ENCODE measurements at regions not wholly inside any gene's neighbourhood (a gene's known extent, or its start where the extent isn't known, plus 50 kb on each side); places are given as distances from the start of the nearest gene placed in this dataset.

- H4K8ac ChIP-seq (ENCODE audit: low read depth, low read length) = no peak overlapping the region
Observed at GRCh38 chr6:126824226-126824625, 294.2 kb upstream of the RSPO3 start.

GRCh38 chr6:126824815-126825214, 293.7 kb upstream of the RSPO3 start:
- H3K18ac ChIP-seq (ENCODE audit: low read length) = no peak overlapping the region
- H2BK120ac ChIP-seq (ENCODE audit: low read depth, low read length) = no peak overlapping the region
- no peak overlapping the region for H3K4me3 ChIP-seq (ENCODE audit: low read length in 2 of 2)
- H3K14ac ChIP-seq (ENCODE audit: low read length) = no peak overlapping the region
- no peak overlapping the region for H2AK5ac ChIP-seq (ENCODE audit: low read depth, low read length)
- no peak overlapping the region for H2BK12ac ChIP-seq (ENCODE audit: low read length)
- H4K8ac ChIP-seq (ENCODE audit: low read depth, low read length) = no peak overlapping the region
- no peak overlapping the region for H3K9ac ChIP-seq (ENCODE audit: low read depth, low read length, poor library complexity)
- no peak overlapping the region for H3K4me2 ChIP-seq (ENCODE audit: insufficient read depth, low read length, poor library complexity, severe bottlenecking)
- no peaks in the 10 kb centered on the region for H3K9me3 ChIP-seq (replicated peaks in 1 of 2; ENCODE audit: control insufficient read depth in 2 of 2, insufficient read depth in 1 of 2, low read depth in 1 of 2, low read length in 2 of 2)
- no peaks in the 10 kb centered on the region for H3K79me1 ChIP-seq (ENCODE audit: low read depth, low read length)
- WGBS, 2 donors (ENCODE audit: extremely low coverage in 2 of 2, insufficient read length in 2 of 2, insufficient replicate concordance in 1 of 2) = no CpG with 5 or more reads among the region's 2 CpGs
- no peak overlapping the region for H2BK5ac ChIP-seq (ENCODE audit: low read length)
- no peak overlapping the region for H3K4ac ChIP-seq (ENCODE audit: low read length)
- no peak overlapping the region for H2AFZ ChIP-seq (ENCODE audit: low read length)
- H3K23ac ChIP-seq (ENCODE audit: low read depth, low read length, poor library complexity) = no peak overlapping the region
- no peak overlapping the region for H2BK15ac ChIP-seq (ENCODE audit: low read length)
- peaks cover 0 to 3% of the 10 kb centered on the region in 2 donors for H3K4me1 ChIP-seq (ENCODE audit: control insufficient read depth in 2 of 2, insufficient read depth in 1 of 2, low read depth in 1 of 2, low read length in 2 of 2)
- no peaks in the 10 kb centered on the region for H3K27me3 ChIP-seq (ENCODE audit: control insufficient read depth in 3 of 3, insufficient read depth in 3 of 3, low read depth in 1 of 3, low read length in 3 of 3)
- no peak for DNase-seq (ENCODE audit: low spot score)
- H4K91ac ChIP-seq (ENCODE audit: low read depth, low read length, poor library complexity) = no peak overlapping the region
- H3K36me3 ChIP-seq (replicated peaks in 1 of 2; ENCODE audit: control insufficient read depth in 2 of 2, insufficient read depth in 2 of 2, low read length in 2 of 2) = no peaks in the 10 kb centered on the region
- H3K27ac ChIP-seq (replicated peaks; ENCODE audit: low read length) = no peak overlapping the region

More at GRCh38 chr6:126824226-126824625, 294.2 kb upstream of the RSPO3 start:
- no peak overlapping the region for H3K23ac ChIP-seq (ENCODE audit: low read depth, low read length, poor library complexity)
- H2AFZ ChIP-seq (ENCODE audit: low read length) = no peak overlapping the region
- H3K27ac ChIP-seq (replicated peaks; ENCODE audit: low read length) = no peak overlapping the region
- no peak overlapping the region for H3K4me2 ChIP-seq (ENCODE audit: insufficient read depth, low read length, poor library complexity, severe bottlenecking)
- WGBS, 2 donors (ENCODE audit: extremely low coverage in 2 of 2, insufficient read length in 2 of 2, insufficient replicate concordance in 1 of 2) = no CpG with 5 or more reads among the region's 2 CpGs
- H3K4me3 ChIP-seq (ENCODE audit: low read length in 2 of 2) = no peak overlapping the region
- H4K91ac ChIP-seq (ENCODE audit: low read depth, low read length, poor library complexity) = no peak overlapping the region
- peaks cover 0 to 3% of the 10 kb centered on the region in 2 donors for H3K4me1 ChIP-seq (ENCODE audit: control insufficient read depth in 2 of 2, insufficient read depth in 1 of 2, low read depth in 1 of 2, low read length in 2 of 2)
- no peak overlapping the region for H3K4ac ChIP-seq (ENCODE audit: low read length)
- no peak overlapping the region for H3K9ac ChIP-seq (ENCODE audit: low read depth, low read length, poor library complexity)
- H3K18ac ChIP-seq (ENCODE audit: low read length) = no peak overlapping the region
- H2AK5ac ChIP-seq (ENCODE audit: low read depth, low read length) = no peak overlapping the region
- no peak for DNase-seq (ENCODE audit: low spot score)
- no peaks in the 10 kb centered on the region for H3K36me3 ChIP-seq (replicated peaks in 1 of 2; ENCODE audit: control insufficient read depth in 2 of 2, insufficient read depth in 2 of 2, low read length in 2 of 2)
- no peak overlapping the region for H3K14ac ChIP-seq (ENCODE audit: low read length)
- no peaks in the 10 kb centered on the region for H3K27me3 ChIP-seq (ENCODE audit: control insufficient read depth in 3 of 3, insufficient read depth in 3 of 3, low read depth in 1 of 3, low read length in 3 of 3)
- H2BK12ac ChIP-seq (ENCODE audit: low read length) = no peak overlapping the region
- no peaks in the 10 kb centered on the region for H3K79me1 ChIP-seq (ENCODE audit: low read depth, low read length)
- H3K9me3 ChIP-seq (replicated peaks in 1 of 2; ENCODE audit: control insufficient read depth in 2 of 2, insufficient read depth in 1 of 2, low read depth in 1 of 2, low read length in 2 of 2) = no peaks in the 10 kb centered on the region
- no peak overlapping the region for H2BK120ac ChIP-seq (ENCODE audit: low read depth, low read length)
- H2BK15ac ChIP-seq (ENCODE audit: low read length) = no peak overlapping the region
- H2BK5ac ChIP-seq (ENCODE audit: low read length) = no peak overlapping the region

- H3K18ac ChIP-seq (ENCODE audit: low read length) = no peak overlapping the region
- no peak overlapping the region for H3K27ac ChIP-seq (replicated peaks; ENCODE audit: low read length)
- H2BK12ac ChIP-seq (ENCODE audit: low read length) = no peak overlapping the region
- H3K4me1 ChIP-seq (ENCODE audit: control insufficient read depth in 2 of 2, insufficient read depth in 1 of 2, low read depth in 1 of 2, low read length in 2 of 2) = peaks cover 0 to 3% of the 10 kb centered on the region in 2 donors
- no peak overlapping the region for H3K4ac ChIP-seq (ENCODE audit: low read length)
- no peak overlapping the region for H2BK5ac ChIP-seq (ENCODE audit: low read length)
- H2AK5ac ChIP-seq (ENCODE audit: low read depth, low read length) = no peak overlapping the region
- no peak overlapping the region for H2AFZ ChIP-seq (ENCODE audit: low read length)
- no CpG with 5 or more reads among the region's 1 CpG for WGBS, 2 donors (ENCODE audit: extremely low coverage in 2 of 2, insufficient read length in 2 of 2, insufficient replicate concordance in 1 of 2)
- no peaks in the 10 kb centered on the region for H3K79me1 ChIP-seq (ENCODE audit: low read depth, low read length)
- H3K27me3 ChIP-seq (ENCODE audit: control insufficient read depth in 3 of 3, insufficient read depth in 3 of 3, low read depth in 1 of 3, low read length in 3 of 3) = no peaks in the 10 kb centered on the region
- H2BK15ac ChIP-seq (ENCODE audit: low read length) = no peak overlapping the region
- no peak overlapping the region for H3K4me2 ChIP-seq (ENCODE audit: insufficient read depth, low read length, poor library complexity, severe bottlenecking)
- H3K23ac ChIP-seq (ENCODE audit: low read depth, low read length, poor library complexity) = no peak overlapping the region
- H3K36me3 ChIP-seq (replicated peaks in 1 of 2; ENCODE audit: control insufficient read depth in 2 of 2, insufficient read depth in 2 of 2, low read length in 2 of 2) = no peaks in the 10 kb centered on the region
- no peak overlapping the region for H4K91ac ChIP-seq (ENCODE audit: low read depth, low read length, poor library complexity)
- H3K14ac ChIP-seq (ENCODE audit: low read length) = no peak overlapping the region
- no peak overlapping the region for H4K8ac ChIP-seq (ENCODE audit: low read depth, low read length)
- DNase-seq (ENCODE audit: low spot score) = no peak
- H2BK120ac ChIP-seq (ENCODE audit: low read depth, low read length) = no peak overlapping the region
- no peak overlapping the region for H3K9ac ChIP-seq (ENCODE audit: low read depth, low read length, poor library complexity)
- H3K4me3 ChIP-seq (ENCODE audit: low read length in 2 of 2) = no peak overlapping the region
- H3K9me3 ChIP-seq (replicated peaks in 1 of 2; ENCODE audit: control insufficient read depth in 2 of 2, insufficient read depth in 1 of 2, low read depth in 1 of 2, low read length in 2 of 2) = no peaks in the 10 kb centered on the region
Observed at GRCh38 chr6:126826166-126826714, 292.2 kb upstream of the RSPO3 start.

- no peak overlapping the region for H4K8ac ChIP-seq (ENCODE audit: low read depth, low read length)
- H3K79me1 ChIP-seq (ENCODE audit: low read depth, low read length) = no peaks in the 10 kb centered on the region
- no peaks in the 10 kb centered on the region for H3K27me3 ChIP-seq (ENCODE audit: control insufficient read depth in 3 of 3, insufficient read depth in 3 of 3, low read depth in 1 of 3, low read length in 3 of 3)
- no peak overlapping the region for H3K18ac ChIP-seq (ENCODE audit: low read length)
- H2BK120ac ChIP-seq (ENCODE audit: low read depth, low read length) = no peak overlapping the region
- H3K36me3 ChIP-seq (replicated peaks in 1 of 2; ENCODE audit: control insufficient read depth in 2 of 2, insufficient read depth in 2 of 2, low read length in 2 of 2) = no peaks in the 10 kb centered on the region
- no peak overlapping the region for H4K91ac ChIP-seq (ENCODE audit: low read depth, low read length, poor library complexity)
- no peak overlapping the region for H3K27ac ChIP-seq (replicated peaks; ENCODE audit: low read length)
- no peak overlapping the region for H3K9ac ChIP-seq (ENCODE audit: low read depth, low read length, poor library complexity)
- H3K4me3 ChIP-seq (ENCODE audit: low read length in 2 of 2) = no peak overlapping the region
- no peak overlapping the region for H2BK15ac ChIP-seq (ENCODE audit: low read length)
- H3K4me2 ChIP-seq (ENCODE audit: insufficient read depth, low read length, poor library complexity, severe bottlenecking) = no peak overlapping the region
- H2BK12ac ChIP-seq (ENCODE audit: low read length) = no peak overlapping the region
- H3K4me1 ChIP-seq (ENCODE audit: control insufficient read depth in 2 of 2, insufficient read depth in 1 of 2, low read depth in 1 of 2, low read length in 2 of 2) = no peaks in the 10 kb centered on the region
- no peak overlapping the region for H3K4ac ChIP-seq (ENCODE audit: low read length)
- no peak overlapping the region for H3K14ac ChIP-seq (ENCODE audit: low read length)
- H3K9me3 ChIP-seq (replicated peaks in 1 of 2; ENCODE audit: control insufficient read depth in 2 of 2, insufficient read depth in 1 of 2, low read depth in 1 of 2, low read length in 2 of 2) = no peaks in the 10 kb centered on the region
- DNase-seq (ENCODE audit: low spot score) = no peak
- no CpG with 5 or more reads among the region's 5 CpGs for WGBS, 2 donors (ENCODE audit: extremely low coverage in 2 of 2, insufficient read length in 2 of 2, insufficient replicate concordance in 1 of 2)
- no peak overlapping the region for H2AK5ac ChIP-seq (ENCODE audit: low read depth, low read length)
- H3K23ac ChIP-seq (ENCODE audit: low read depth, low read length, poor library complexity) = no peak overlapping the region
- no peak overlapping the region for H2BK5ac ChIP-seq (ENCODE audit: low read length)
- H2AFZ ChIP-seq (ENCODE audit: low read length) = no peak overlapping the region
Observed at GRCh38 chr6:126831461-126831860, 287.0 kb upstream of the RSPO3 start.

Measured in neuronal stem cell (in vitro differentiated cells).